ENCODE measurements at regions not wholly inside any gene's neighbourhood (a gene's known extent, or its start where the extent isn't known, plus 50 kb on each side); places are given as distances from the start of the nearest gene placed in this dataset.

- no peak for DNase-seq
- Histone ChIP-seq H3K9me3 (no peaks in the 10 kb centered on the region), H3K27ac (no peak overlapping the region), H3K27me3 (no peaks in the 10 kb centered on the region), H3K4me1 (no peaks in the 10 kb centered on the region), H3K36me3 (no peaks in the 10 kb centered on the region), H3K4me3 (no peak overlapping the region)
- TF ChIP-seq, protein P1, sequence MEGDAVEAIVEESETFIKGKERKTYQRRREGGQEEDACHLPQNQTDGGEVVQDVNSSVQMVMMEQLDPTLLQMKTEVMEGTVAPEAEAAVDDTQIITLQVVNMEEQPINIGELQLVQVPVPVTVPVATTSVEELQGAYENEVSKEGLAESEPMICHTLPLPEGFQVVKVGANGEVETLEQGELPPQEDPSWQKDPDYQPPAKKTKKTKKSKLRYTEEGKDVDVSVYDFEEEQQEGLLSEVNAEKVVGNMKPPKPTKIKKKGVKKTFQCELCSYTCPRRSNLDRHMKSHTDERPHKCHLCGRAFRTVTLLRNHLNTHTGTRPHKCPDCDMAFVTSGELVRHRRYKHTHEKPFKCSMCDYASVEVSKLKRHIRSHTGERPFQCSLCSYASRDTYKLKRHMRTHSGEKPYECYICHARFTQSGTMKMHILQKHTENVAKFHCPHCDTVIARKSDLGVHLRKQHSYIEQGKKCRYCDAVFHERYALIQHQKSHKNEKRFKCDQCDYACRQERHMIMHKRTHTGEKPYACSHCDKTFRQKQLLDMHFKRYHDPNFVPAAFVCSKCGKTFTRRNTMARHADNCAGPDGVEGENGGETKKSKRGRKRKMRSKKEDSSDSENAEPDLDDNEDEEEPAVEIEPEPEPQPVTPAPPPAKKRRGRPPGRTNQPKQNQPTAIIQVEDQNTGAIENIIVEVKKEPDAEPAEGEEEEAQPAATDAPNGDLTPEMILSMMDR (IDR thresholded peaks at IDR 0.05), result no peak
- no peak for TF ChIP-seq POLR2A (IDR thresholded peaks at IDR 0.05)
- intact Hi-C loops (cut with DNase I), result no loop called here
- no peak for ATAC-seq
- 46% methylated on average over 7 of the region's 8 CpGs for WGBS (ENCODE audit: insufficient coverage, low coverage, low lambda C conversion rate, missing lambda C conversion rate)
Observed at GRCh38 chr10:90302758-90303481, 554.9 kb downstream of the HTR7 start.

DNA sequence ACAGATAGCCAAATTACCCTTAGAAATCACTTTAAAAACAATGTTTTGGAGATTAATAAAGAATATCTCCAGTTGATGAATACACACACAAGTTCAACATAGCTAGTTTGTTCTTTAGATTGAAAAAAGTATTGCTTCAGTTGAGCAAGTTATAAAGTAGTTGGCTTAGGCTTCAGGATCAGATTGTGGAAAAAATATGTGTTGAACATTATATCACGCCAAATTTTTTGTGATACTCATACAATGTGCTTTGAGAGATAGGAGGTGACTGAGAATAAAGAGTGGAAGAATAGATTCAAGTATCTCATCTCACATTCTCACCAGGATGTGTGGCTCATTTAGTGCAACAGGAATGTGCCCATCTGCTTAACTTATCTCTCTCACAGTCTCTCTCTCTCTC, 553.3 kb downstream of the HTR7 start:
- WGBS (ENCODE audit: insufficient coverage, low coverage, low lambda C conversion rate, missing lambda C conversion rate), result 0% methylated on average over 1 of the region's 1 CpG
- DNase-seq, result no peak
- H3K27me3 ChIP-seq, result no peaks in the 10 kb centered on the region
- no peaks in the 10 kb centered on the region for H3K4me1 ChIP-seq
- intact Hi-C loops (cut with DNase I), result no loop called here
- H3K9me3 ChIP-seq, result no peaks in the 10 kb centered on the region
- no peaks in the 10 kb centered on the region for H3K36me3 ChIP-seq
- no peak for TF ChIP-seq POLR2A (IDR thresholded peaks at IDR 0.05)
- TF ChIP-seq, protein P1 (IDR thresholded peaks at IDR 0.05), result no peak
- ATAC-seq, result no peak
- no peak overlapping the region for H3K27ac ChIP-seq
- H3K4me3 ChIP-seq, result no peak overlapping the region

- intact Hi-C loops (cut with DNase I), result no loop called here
- Histone ChIP-seq H3K9me3 (no peaks in the 10 kb centered on the region), H3K27me3 (no peaks in the 10 kb centered on the region), H3K4me3 (no peak overlapping the region), H3K4me1 (no peaks in the 10 kb centered on the region), H3K36me3 (no peaks in the 10 kb centered on the region), H3K27ac (no peak overlapping the region)
- ATAC-seq, result no peak
- TF ChIP-seq, protein P1 (IDR thresholded peaks at IDR 0.05), result no peak
- TF ChIP-seq POLR2A (IDR thresholded peaks at IDR 0.05), result no peak
- DNase-seq, result no peak
- WGBS (ENCODE audit: insufficient coverage, low coverage, low lambda C conversion rate, missing lambda C conversion rate), result 67% methylated on average over 1 of the region's 1 CpG
Observed at GRCh38 chr10:90306187-90306586, 551.7 kb downstream of the HTR7 start.

DNA sequence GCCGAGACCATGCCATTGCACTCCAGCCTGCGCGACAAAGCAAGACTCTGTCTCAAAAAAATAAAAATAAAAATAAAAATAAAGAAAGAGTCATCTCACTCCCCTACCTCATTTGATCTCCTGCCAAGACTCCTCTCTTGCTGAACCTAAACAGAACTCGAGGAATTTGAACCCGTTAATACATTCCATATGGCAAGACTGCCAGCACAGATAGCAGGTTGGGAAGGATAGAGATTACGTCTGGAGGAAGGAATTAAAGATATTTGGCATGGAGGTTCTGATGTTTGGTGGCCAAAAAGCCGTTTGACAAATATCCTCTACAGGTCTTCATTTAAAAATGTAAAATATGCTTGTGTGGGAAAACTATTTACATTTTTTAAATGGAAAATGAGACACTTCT, 549.6 kb downstream of the HTR7 start:
- Histone ChIP-seq H3K4me3 (no peak overlapping the region), H3K36me3 (no peaks in the 10 kb centered on the region), H3K27me3 (no peaks in the 10 kb centered on the region), H3K27ac (no peak overlapping the region), H3K9me3 (no peaks in the 10 kb centered on the region), H3K4me1 (no peaks in the 10 kb centered on the region)
- TF ChIP-seq POLR2A (IDR thresholded peaks at IDR 0.05), result no peak
- TF ChIP-seq, protein P1 (IDR thresholded peaks at IDR 0.05), result no peak
- intact Hi-C loops (cut with DNase I), result no loop called here
- WGBS (ENCODE audit: insufficient coverage, low coverage, low lambda C conversion rate, missing lambda C conversion rate), result 44% methylated on average over 7 of the region's 7 CpGs
- no peak for DNase-seq
- no peak for ATAC-seq
